ENCODE measurements at regions not wholly inside any gene's neighbourhood (a gene's known extent, or its start where the extent isn't known, plus 50 kb on each side); places are given as distances from the start of the nearest gene placed in this dataset.

GRCh38 chr10:14447094-14447839 lies 116.5 kb upstream of the FRMD4A start:
- TF ChIP-seq, protein P1, sequence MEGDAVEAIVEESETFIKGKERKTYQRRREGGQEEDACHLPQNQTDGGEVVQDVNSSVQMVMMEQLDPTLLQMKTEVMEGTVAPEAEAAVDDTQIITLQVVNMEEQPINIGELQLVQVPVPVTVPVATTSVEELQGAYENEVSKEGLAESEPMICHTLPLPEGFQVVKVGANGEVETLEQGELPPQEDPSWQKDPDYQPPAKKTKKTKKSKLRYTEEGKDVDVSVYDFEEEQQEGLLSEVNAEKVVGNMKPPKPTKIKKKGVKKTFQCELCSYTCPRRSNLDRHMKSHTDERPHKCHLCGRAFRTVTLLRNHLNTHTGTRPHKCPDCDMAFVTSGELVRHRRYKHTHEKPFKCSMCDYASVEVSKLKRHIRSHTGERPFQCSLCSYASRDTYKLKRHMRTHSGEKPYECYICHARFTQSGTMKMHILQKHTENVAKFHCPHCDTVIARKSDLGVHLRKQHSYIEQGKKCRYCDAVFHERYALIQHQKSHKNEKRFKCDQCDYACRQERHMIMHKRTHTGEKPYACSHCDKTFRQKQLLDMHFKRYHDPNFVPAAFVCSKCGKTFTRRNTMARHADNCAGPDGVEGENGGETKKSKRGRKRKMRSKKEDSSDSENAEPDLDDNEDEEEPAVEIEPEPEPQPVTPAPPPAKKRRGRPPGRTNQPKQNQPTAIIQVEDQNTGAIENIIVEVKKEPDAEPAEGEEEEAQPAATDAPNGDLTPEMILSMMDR (IDR thresholded peaks at IDR 0.05) = no peak
- TF ChIP-seq EZH2 (IDR thresholded peaks at IDR 0.05) = no peak

All from neural progenitor cell (in vitro differentiated cells).